NCI-H748 (cell line): ENCODE measurements at regions not wholly inside any gene's neighbourhood (a gene's known extent, or its start where the extent isn't known, plus 50 kb on each side); places are given as distances from the start of the nearest gene placed in this dataset.

Source experiments
- DNase-seq: peaks from one replicate; lab custom pipeline; 2025; ENCODE audit not compliant: unreplicated experiment; lab: John Stamatoyannopoulos, UW

DNA sequence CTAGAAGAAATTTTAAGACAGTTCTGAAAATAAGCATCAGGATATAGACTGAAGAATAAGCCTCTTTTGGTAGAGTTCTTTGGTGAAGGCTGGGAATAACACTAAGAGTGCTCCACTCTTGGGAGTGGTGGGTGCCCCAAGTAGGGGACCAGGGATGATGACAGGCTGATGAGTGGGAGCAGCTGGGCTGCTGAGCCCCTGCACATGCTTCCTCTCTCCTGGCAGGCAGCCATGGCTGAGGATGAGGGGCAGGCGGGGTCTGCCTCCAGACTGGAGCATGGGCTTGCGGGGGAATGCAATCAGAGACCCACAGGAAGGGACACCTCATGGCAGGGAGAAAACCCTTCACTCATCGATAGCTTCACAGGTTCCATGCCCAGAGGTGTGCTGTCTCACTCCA, 72.6 kb upstream of the RORA start:
- no peak for DNase-seq

DNA sequence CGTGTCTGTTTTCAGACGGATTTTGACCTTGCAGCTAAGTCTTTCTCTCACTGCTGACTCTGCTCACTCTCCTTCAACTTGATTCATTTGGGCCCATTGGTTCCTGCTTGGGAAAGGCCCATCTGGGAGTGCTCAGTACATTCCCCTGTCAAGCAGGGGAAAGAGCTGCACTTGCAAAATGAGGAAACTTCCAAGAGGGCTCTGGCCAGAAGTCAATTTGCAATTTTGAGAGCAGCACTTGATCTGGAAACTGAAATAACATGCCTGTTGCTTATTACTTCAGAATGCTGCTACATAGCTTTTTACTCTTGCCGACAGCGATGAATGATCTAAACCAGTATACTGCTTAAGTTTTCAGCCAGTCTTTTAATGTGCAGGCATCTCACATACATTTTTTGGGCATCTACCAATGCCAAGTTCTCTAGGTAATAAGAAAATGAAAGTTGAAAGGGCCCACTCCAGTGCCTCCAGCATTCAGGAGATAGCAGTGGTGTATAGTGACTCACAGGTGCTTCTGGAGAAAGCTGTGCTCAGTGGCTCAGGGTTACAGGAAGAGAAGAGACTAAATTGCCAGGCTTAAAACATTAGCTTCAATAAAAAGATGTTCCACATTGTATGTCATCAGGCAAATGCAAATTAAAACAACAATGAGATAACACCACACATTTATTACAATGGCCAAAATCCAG, 70.1 kb upstream of the RORA start:
- no peak for DNase-seq

DNA sequence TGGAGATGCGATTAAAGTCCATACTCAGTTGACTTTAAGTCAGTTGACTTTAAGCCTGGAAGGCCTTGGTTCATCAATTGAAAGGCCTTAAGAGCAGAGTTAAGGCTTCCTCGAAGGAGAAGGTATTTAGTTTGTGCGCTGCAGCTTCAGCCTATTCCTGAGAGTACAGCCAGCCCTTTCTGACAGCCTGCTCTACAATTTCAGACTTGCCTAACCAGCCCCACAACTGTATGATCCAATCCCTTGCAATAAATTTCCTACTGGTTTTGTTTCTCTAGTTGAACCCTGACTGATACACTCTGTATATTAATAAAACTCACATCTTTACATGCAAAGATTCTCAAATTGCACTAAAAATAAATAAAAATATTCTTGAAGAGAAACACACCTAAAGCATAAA, 66.1 kb upstream of the RORA start:
- no peak for DNase-seq

DNA sequence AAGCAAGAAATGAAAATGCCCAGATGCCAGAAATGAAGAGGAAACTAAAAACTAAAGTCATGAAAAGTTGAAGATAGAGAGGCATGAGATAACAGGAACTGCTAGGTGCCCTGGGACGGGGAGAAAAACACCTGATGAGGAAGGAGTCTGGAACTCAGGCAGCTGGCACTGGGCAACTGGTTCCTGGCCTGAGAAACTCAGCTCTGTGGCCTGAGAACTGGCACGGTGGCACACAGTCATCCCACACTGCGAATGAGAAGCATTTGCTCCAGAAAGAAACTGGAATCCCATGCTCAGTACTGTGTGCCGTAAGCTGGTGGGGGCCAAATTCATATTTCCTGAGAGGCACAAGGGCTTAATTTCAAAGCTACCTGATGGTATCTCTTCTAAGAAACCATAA, 53.6 kb upstream of the RORA start:
- no peak for DNase-seq

DNA sequence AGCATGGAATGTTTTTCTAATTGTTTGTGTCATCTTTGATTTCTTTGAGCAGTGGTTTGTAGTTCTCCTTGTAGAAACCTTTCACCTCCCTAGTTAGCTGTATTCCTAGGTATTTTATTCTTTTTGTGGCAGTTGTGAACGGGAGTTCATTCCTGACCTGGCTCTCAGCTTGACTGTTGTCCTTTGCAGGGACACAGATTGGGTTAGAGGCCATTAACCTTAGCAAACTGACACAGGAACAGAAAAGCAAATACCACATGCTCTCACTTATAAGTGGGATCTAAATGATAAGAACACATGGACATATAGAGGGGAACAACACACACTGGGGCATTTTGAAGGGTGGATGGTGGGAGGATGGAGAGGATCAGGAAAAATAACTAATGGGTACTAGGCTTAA, 52.2 kb upstream of the RORA start:
- no peak for DNase-seq
